Keratinocyte (primary cell): ENCODE measurements at regions not wholly inside any gene's neighbourhood (a gene's known extent, or its start where the extent isn't known, plus 50 kb on each side); places are given as distances from the start of the nearest gene placed in this dataset.

Source experiments
- EZH2 ChIP-seq: IDR thresholded peaks from one replicate; pipeline ENCODE4 v1.6.1; 2012; ENCODE audit warnings: inconsistent platforms, mild to moderate bottlenecking, low read length, moderate library complexity
- TF ChIP-seq, protein P1 (sequence below), 3 experiments: IDR thresholded peaks in 1 of 3; conservative IDR thresholded peaks in 1 of 3; optimal IDR thresholded peaks in 1 of 3; 2 replicates in 2 of 3; 3 replicates in 1 of 3; pipeline versions ENCODE3 to v1.5.1; 2011; ENCODE audit warnings: low read length in 3 of 3, mild to moderate bottlenecking in 3 of 3, moderate library complexity in 2 of 3, control low read depth in 1 of 3, inconsistent platforms in 1 of 3; ENCODE audit not compliant: insufficient read depth in 2 of 3; ENCODE audit errors: extremely low read depth in 1 of 3

- TF ChIP-seq, protein P1, sequence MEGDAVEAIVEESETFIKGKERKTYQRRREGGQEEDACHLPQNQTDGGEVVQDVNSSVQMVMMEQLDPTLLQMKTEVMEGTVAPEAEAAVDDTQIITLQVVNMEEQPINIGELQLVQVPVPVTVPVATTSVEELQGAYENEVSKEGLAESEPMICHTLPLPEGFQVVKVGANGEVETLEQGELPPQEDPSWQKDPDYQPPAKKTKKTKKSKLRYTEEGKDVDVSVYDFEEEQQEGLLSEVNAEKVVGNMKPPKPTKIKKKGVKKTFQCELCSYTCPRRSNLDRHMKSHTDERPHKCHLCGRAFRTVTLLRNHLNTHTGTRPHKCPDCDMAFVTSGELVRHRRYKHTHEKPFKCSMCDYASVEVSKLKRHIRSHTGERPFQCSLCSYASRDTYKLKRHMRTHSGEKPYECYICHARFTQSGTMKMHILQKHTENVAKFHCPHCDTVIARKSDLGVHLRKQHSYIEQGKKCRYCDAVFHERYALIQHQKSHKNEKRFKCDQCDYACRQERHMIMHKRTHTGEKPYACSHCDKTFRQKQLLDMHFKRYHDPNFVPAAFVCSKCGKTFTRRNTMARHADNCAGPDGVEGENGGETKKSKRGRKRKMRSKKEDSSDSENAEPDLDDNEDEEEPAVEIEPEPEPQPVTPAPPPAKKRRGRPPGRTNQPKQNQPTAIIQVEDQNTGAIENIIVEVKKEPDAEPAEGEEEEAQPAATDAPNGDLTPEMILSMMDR (optimal IDR thresholded peaks at IDR 0.05 in 1 of 3, IDR thresholded peaks at IDR 0.05 in 1 of 3, conservative IDR thresholded peaks at IDR 0.05 in 1 of 3; ENCODE audit: extremely low read depth in 1 of 3, insufficient read depth in 2 of 3, low read length in 3 of 3) = no peak
- no peak for TF ChIP-seq EZH2
Observed at GRCh38 chr2:109677835-109678580, 63.8 kb downstream of the SOWAHC start.
